HG03442 (cell line): ENCODE measurements at regions not wholly inside any gene's neighbourhood (a gene's known extent, or its start where the extent isn't known, plus 50 kb on each side); places are given as distances from the start of the nearest gene placed in this dataset.
"Not testable (repeated sequence)": the region's sequence is repeated elsewhere in the genome, so short reads cannot be mapped to it uniquely, and the experiment has no call there.

Experiments
- ATAC-seq: cut with Tn5 transposase; IDR thresholded peaks from one replicate; pipeline ENCODE4 v1.9.1; 2021; ENCODE audit warnings: mild to moderate bottlenecking, moderate library complexity; ENCODE audit not compliant: unreplicated experiment

- not testable (repeated sequence) for ATAC-seq
Observed at GRCh38 chr1:149228672-149229585, 125.6 kb upstream of the NBPF9 start.

- not testable (repeated sequence) for ATAC-seq
Observed at GRCh38 chr1:149229813-149230212, 126.5 kb upstream of the NBPF9 start.

- ATAC-seq = not testable (repeated sequence)
Observed at GRCh38 chr1:149234926-149235914, 131.9 kb upstream of the NBPF9 start.

DNA sequence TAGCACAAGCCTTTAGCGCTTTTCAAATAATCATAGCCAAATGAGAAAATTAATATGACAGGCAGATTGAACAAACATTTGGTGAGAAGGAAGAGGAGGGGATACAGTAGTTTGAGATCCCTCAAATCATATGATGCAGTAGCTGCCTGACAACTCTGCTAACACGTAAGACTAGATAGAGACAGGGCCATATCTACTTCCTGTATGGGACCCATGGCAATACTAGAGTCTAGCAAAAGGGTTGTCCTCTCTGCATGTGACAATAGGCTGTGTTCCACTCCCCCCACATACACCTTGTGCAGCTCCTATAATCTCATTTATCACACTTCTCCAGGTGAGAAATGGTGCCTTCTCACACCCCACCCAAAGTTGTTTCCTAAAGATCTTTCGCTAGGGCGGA, 134.2 kb upstream of the NBPF9 start:
- not testable (repeated sequence) for ATAC-seq

DNA sequence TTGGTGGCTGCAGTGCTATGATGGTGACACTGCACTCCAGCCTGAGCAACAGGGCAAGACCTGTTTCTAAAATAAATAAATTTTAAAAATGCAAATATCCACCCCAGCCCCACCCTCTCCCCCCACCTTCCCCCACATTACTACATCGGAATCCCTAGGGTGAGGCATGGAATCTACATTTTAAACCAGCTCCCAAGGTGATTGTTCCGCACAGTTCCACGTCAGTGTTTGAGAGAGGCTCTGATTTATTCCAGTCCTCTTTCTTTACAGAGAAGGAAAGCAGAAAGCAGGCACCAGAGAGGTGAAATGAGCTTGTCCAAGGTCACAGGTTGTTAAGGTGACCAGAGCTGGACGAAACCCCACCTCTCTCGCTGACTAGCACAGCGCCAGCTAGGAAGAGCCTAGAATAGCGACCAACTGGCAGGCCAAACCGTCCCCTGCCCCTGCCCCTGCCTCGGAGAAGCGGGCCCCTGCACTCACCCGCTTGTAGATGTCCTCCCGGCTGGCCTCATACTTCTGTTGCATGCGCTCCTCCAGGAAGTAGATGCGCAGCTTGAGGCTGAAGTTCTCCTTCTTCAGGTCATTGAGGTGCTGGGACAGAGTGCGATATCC, 136.7 kb upstream of the NBPF9 start:
- not testable (repeated sequence) for ATAC-seq

DNA sequence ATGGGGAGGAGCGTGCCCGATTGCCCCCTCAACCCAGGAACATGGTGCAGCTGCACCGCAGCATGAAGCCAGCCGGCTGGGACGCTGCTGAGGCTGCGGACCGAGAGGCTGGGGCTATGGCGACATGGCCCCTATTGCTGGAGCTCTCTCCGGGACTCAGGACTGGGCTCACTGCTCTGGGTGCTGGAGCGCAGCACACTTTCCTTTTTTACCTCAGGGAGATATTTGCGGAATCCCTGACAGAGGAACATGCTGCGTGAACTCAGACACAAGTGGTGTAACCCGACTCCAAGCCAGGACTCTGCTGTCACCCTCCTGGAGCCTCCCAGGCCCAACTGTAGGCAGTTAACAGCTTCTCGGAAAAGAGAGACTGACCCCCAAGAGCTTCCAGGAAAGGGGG, 137.2 kb upstream of the NBPF9 start:
- ATAC-seq = not testable (repeated sequence)

DNA sequence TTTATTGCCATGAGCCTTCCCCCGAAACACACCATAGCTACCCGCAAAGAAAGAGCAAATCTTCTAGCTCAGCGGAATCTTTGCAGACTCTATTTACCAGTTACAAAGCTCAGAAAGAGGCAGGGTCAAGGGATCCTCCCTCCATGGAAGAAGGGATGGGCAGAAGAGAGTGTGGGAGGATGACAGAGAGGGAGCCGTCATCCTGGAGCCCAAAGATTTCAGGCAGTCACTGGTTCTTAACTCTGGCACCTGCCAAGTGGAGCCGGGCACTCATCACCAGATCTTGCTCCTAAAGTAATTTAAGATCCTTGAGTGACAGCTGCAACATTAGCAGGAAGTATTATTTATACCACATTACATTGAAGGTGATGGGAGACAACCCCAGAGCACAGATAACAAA, 137.9 kb upstream of the NBPF9 start:
- ATAC-seq = not testable (repeated sequence)

- ATAC-seq = not testable (repeated sequence)
Observed at GRCh38 chr1:149243572-149243971, 140.2 kb upstream of the NBPF9 start.

DNA sequence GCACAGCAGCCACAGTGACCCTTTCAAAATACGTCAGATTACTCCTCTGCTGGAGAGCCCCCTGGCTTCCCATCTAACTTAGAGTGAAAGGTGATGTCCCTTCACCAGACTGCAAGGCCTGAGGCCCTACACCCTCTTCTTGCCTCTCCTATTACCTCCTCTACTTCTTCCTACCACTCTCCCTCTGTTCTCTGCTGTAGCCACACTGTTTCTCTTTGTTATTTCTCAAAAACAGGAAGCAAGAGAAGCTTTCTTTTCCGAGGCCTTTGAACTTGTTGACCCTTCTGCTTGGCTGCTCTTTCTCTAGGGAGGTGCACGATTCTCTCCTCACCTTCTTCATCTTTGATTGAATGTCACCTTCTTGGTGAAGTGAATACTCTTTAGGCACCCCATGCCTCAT, 141.3 kb upstream of the NBPF9 start:
- ATAC-seq = not testable (repeated sequence)

GRCh38 chr1:149246212-149246611, 142.9 kb upstream of the NBPF9 start:
- not testable (repeated sequence) for ATAC-seq

DNA sequence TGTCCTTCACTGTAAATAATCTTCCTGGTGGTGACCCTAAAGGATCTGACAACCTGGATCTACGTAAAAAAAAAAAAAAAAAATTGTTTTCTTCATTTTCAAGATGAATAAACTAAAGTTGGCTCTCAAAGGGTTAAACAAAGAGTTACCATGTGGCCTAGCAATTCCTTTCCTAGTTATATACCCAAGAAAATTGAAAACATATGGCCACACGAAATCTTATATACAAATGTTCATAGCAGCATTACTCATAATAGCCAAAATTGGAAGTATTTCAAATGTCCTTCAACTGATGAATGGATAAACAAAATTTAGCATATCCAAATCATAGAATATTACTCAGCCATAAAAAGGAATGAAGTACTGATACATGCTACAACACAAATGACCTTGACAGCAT, 145.3 kb upstream of the NBPF9 start:
- not testable (repeated sequence) for ATAC-seq

GRCh38 chr1:149249850-149250467, 146.6 kb upstream of the NBPF9 start:
- not testable (repeated sequence) for ATAC-seq

DNA sequence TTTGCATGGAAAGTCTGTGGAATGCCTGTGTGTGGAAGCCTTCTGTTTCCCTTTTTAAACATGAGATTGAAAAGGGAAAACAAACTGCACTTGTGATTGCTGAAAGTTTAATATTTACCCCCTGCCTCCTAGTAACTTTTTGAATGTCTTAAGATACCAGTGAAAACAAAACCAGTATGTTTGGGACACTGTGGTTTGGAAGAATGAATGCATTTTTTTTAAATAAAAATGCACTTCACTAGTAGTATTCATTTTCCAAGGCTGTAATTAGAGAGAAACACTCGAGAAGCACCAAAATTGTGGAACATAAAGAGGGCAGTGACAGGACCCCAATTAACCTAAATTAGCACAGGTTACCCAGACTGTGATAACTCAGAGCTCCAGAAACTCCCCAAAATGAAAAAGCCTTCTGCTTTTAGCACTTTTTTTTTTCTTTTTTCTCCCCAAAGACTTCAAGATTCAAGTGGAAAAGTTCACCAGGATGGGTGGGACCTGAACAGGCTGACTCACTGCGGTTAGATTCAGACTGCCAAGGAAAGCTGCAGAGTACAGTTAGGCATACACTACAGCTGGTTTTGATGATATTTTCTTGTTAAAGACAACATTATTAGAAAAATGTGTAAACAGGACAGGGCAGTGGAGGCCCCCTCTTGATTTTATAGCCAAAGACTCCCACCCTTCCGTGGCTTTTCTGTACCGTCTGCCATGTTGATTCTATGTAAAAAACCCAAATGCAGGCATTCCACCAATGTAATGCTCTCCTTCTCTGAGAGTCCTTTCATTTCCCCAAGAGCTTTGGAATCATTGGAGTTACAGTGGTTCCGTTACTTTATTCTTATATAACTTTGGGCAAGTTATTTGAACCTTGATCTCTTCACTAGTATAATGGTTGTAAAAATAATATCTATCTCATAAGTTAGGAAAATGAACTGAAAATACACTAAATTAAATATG, 151.8 kb upstream of the NBPF9 start:
- not testable (repeated sequence) for ATAC-seq

GRCh38 chr1:149260284-149260683, 156.9 kb upstream of the NBPF9 start:
- not testable (repeated sequence) for ATAC-seq

- not testable (repeated sequence) for ATAC-seq
Observed at GRCh38 chr1:149260736-149261340, 157.5 kb upstream of the NBPF9 start.

- not testable (repeated sequence) for ATAC-seq
Observed at GRCh38 chr1:149267287-149267686, 163.9 kb upstream of the NBPF9 start.

- not testable (repeated sequence) for ATAC-seq
Observed at GRCh38 chr1:149269001-149269702, 165.8 kb upstream of the NBPF9 start.

DNA sequence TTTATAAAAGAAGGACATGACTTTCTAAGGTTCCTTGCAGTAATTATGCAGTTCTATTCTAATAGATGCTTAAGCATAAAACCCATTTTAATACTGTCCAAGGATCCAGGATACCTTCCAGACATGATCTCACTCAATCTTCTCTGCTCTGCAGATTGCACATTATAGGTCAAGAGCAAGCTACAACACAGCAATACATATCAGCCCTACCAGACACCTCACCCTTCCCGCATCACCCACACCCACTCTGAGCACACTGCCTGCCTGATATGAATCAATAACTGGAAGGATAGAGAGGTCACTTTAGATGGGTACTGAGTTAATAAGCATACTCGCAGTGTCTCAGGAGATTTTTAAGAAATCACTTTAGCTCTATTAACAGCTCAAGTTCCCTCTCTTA, 166.5 kb upstream of the NBPF9 start:
- not testable (repeated sequence) for ATAC-seq
